WI38 (cell line): ENCODE measurements at regions not wholly inside any gene's neighbourhood (a gene's known extent, or its start where the extent isn't known, plus 50 kb on each side); places are given as distances from the start of the nearest gene placed in this dataset.

ENCODE experiments used
- H3K4me3 ChIP-seq: 2 replicates; pipeline ENCODE4 v1.5.1; 2011; ENCODE audit warnings: low read depth, mild to moderate bottlenecking, control low read depth, low read length
- TF ChIP-seq, protein P1 (sequence below): IDR thresholded peaks from 2 replicates; pipeline ENCODE4 v1.5.1; 2012; ENCODE audit warnings: low read depth, mild to moderate bottlenecking, control low read depth, low read length

DNA sequence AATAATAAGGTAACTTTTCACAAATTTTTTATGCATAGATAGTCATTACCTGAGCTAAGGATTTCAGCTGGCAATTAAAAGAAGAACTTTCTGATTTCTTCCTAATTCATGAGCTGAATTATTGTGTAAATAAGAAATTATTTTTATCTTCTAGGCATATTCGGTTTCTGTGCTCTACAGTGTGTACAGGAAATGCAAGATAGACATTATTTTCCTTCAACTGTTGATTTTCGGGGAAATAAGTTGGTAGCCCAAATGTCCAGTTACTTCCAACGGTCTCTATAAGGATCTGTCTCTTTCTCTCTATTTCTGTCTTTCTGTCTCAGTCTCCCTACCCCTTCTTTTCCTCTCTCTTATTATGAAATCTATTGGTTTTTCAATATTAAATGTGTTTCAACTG is 137.3 kb upstream of the CLNK start:
- TF ChIP-seq, protein P1, sequence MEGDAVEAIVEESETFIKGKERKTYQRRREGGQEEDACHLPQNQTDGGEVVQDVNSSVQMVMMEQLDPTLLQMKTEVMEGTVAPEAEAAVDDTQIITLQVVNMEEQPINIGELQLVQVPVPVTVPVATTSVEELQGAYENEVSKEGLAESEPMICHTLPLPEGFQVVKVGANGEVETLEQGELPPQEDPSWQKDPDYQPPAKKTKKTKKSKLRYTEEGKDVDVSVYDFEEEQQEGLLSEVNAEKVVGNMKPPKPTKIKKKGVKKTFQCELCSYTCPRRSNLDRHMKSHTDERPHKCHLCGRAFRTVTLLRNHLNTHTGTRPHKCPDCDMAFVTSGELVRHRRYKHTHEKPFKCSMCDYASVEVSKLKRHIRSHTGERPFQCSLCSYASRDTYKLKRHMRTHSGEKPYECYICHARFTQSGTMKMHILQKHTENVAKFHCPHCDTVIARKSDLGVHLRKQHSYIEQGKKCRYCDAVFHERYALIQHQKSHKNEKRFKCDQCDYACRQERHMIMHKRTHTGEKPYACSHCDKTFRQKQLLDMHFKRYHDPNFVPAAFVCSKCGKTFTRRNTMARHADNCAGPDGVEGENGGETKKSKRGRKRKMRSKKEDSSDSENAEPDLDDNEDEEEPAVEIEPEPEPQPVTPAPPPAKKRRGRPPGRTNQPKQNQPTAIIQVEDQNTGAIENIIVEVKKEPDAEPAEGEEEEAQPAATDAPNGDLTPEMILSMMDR: no peak
- H3K4me3 ChIP-seq: no peak overlapping the region

DNA sequence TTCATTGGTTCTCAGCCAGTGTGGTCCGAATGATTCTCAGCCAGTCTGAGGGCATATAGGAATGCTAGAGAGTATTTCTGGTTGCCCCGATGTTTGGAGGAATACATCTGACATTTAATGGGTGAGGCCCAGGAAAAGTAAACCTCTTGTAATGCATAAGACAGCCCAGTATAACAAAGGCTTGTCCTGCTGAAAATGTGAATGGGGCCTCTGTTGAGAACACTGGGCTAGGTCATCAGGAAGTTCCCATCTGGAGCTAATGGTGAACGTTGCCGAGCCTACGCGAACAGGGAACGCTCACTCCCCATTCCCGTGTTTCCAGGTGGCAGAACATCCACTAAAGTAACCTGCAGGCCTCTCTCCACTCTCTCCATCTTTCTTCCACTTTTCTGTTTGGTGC is 132.0 kb upstream of the CLNK start:
- no peak overlapping the region for H3K4me3 ChIP-seq
- TF ChIP-seq, protein P1: no peak

DNA sequence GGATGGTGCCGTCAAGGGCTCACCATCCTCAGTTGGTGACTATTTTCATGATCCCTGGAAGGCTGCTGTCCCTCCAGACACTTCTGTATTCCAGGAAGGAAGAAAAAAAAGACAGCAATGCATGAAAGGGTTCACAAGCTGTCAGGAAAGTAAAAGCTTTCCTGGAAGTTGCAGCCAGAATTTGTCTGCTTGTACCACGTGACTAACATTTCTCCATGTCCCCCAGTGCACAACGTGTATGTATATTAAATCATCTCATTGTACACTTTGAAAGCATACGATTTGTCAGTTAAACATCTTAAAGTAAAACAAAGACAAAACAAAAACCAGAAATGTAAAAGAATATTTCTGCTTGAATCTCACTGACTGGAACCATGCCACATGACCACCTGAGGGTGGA is 127.4 kb upstream of the CLNK start:
- no peak overlapping the region for H3K4me3 ChIP-seq
- TF ChIP-seq, protein P1: no peak

DNA sequence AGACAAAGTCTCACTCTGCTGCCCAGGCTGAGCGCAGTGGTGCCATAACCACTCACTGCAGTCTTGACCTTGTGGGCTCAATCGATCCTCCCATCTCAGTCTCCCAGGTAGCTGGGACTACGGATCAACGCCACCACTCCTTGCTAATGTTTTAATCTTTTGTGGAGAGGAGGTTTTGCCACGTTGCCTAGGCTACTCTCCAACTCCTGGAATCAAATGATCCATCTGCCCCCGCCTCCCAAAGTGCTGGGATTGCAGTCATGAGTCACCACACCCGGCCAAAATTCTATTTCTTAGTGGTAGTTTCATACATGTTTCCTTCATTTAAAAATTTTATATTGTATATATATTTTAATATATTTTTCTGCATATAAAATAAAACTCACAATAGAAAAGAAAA is 125.8 kb upstream of the CLNK start:
- H3K4me3 ChIP-seq: no peak overlapping the region
- TF ChIP-seq, protein P1: no peak

DNA sequence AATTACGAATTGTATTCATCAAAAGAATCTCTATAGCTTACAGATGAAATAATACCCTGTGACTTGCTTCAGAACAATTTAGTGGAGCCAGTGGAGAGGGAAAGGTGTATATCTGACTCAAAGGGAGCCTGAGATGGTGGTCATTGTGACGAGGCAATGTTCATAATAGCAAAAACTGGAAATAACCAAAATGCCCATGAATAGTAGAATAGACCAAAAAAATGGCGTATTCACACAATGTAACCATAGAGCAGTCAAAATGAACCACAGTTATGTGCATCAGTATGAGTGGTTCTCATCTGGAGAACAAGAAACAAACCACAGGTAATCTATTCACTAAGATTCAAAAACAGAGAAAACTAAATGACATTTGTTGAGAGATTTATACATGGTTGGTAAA is 125.3 kb upstream of the CLNK start:
- no peak overlapping the region for H3K4me3 ChIP-seq
- TF ChIP-seq, protein P1: no peak

DNA sequence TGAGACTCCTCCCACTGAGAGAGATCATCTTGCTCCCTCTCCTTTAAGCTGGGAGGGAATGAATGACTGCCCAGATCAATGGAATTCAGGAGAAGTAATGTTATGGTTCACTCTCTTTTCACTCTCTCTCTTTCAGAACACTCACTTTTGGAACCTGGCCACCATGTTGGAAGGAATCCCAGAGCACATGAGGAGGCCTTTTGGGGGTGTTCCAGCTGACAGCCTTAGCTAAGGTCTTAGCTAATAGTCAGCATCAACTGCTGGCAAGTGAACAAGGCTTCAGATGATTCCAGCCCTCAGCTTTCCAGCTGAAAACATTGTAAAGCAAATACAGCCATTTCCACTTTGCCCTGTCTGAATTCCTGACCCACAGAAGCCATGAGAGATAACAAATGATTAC is 124.0 kb upstream of the CLNK start:
- TF ChIP-seq, protein P1: no peak
- H3K4me3 ChIP-seq: no peak overlapping the region

DNA sequence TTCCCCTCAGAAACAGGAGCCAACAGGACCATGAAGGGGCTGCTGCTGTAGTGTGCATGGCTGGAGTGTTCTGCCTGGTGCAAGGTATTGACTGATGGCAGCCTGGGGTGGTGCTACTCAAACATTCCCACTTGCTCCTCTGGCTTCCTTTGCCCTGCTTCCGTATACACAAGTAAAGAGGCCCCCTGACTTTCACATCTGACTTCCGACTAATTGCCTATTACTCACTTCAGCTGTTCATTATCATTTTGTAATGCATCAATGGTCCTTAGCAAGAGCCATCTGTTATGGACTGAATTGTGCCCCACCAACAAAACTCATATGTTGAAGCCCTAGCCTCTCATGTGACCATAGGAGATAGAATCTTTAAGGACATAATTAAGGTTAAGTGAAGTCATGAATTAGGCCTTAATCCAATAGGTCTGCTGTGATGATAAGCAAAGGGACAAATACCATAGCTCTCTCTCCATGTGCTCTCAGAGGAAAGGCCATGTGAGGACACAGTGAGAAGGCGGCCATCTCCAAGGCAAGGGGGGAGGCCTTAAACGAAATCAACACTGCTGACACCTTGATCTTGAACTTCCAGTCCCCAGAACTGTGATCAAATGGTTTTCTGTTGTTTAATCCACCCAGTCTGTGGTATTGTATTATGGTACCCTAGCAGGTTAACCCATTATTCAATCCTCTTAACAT is 122.5 kb upstream of the CLNK start:
- H3K4me3 ChIP-seq: no peak overlapping the region
- TF ChIP-seq, protein P1: no peak
